ENCODE measurements at regions not wholly inside any gene's neighbourhood (a gene's known extent, or its start where the extent isn't known, plus 50 kb on each side); places are given as distances from the start of the nearest gene placed in this dataset.
"Not testable (repeated sequence)": the region's sequence is repeated elsewhere in the genome, so short reads cannot be mapped to it uniquely, and the experiment has no call there.

DNA sequence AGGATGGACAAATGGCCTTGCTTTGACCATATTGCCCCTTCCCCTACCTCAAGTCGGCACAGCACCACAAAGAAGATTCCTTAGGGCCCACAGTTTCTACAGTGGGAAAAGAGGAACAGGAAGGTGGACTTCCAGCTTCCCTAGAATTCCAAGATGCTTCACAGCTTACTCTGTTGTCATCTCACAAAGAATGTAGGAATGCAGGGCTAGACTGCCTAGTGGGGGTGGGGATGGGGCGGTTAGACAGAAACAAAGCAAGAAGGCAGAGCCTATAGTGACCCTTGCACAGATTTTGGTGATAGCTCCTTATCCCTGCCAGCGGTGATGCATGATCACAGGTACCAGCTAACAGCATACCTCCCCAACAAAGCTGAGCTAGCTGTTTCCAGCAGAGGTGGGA, 607.6 kb upstream of the MAN1A1 start:
- no peaks in the 10 kb centered on the region for H3K9me3 Mint-ChIP-seq
- no peaks in the 10 kb centered on the region for H3K27me3 Mint-ChIP-seq
- no peak overlapping the region for H3K4me3 Mint-ChIP-seq
- H3K4me1 Mint-ChIP-seq (ENCODE audit: low read depth in 2 of 2), result no peaks in the 10 kb centered on the region
- H3K36me3 Mint-ChIP-seq, result no peaks in the 10 kb centered on the region
- peak in 1 of 2 donors; percentile 36 for ATAC-seq
- DNase-seq (ENCODE audit: low spot score), result no peak
- no peak overlapping the region for H3K27ac Mint-ChIP-seq

DNA sequence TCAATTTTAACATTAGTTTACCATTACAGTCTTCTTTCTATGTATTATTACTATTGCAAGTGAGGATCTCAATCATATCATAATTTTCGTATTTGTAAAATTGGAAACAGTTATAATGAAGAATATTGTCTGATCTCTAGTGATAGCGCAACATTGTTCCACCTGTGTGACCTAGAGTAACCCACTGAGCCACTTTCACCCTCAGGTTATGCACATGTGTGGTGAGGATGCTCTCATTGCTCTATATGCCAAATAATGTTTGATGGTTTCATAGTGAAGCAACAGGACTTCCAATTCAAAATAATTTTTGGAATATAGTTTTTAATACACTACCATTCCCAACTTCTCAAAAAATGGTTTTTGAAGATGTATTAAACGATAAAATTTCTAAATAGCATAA, 603.1 kb upstream of the MAN1A1 start:
- Mint-ChIP-seq H3K27ac (no peak overlapping the region), H3K9me3 (no peaks in the 10 kb centered on the region), H3K4me1 (ENCODE audit: low read depth in 2 of 2) (no peaks in the 10 kb centered on the region), H3K27me3 (no peaks in the 10 kb centered on the region), H3K36me3 (no peaks in the 10 kb centered on the region), H3K4me3 (no peak overlapping the region)
- DNase-seq (ENCODE audit: low spot score), result no peak
- no peak for ATAC-seq

DNA sequence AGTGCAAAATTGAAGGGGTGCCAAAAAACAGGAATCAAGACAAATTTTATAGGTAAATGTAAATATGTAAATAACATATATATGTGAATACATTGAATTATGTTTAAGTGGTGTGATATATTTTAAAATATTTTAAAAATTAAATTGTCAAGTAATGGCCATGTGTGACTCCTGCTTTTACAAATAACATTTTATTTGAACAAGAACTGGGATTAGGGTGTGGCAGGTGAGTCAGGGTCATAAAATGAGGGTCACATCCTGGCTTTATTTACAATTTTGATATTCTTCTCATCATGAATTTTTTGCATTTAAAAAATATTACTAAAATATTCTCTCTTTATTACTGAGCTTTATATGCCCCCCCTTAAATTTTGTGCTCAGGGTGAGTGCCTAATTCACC, 601.1 kb upstream of the MAN1A1 start:
- H3K9me3 Mint-ChIP-seq, result no peaks in the 10 kb centered on the region
- H3K4me1 Mint-ChIP-seq (ENCODE audit: low read depth in 2 of 2), result no peaks in the 10 kb centered on the region
- no peaks in the 10 kb centered on the region for H3K36me3 Mint-ChIP-seq
- no peak for ATAC-seq
- no peak overlapping the region for H3K27ac Mint-ChIP-seq
- DNase-seq (ENCODE audit: low spot score), result no peak
- H3K4me3 Mint-ChIP-seq, result no peak overlapping the region
- no peaks in the 10 kb centered on the region for H3K27me3 Mint-ChIP-seq

DNA sequence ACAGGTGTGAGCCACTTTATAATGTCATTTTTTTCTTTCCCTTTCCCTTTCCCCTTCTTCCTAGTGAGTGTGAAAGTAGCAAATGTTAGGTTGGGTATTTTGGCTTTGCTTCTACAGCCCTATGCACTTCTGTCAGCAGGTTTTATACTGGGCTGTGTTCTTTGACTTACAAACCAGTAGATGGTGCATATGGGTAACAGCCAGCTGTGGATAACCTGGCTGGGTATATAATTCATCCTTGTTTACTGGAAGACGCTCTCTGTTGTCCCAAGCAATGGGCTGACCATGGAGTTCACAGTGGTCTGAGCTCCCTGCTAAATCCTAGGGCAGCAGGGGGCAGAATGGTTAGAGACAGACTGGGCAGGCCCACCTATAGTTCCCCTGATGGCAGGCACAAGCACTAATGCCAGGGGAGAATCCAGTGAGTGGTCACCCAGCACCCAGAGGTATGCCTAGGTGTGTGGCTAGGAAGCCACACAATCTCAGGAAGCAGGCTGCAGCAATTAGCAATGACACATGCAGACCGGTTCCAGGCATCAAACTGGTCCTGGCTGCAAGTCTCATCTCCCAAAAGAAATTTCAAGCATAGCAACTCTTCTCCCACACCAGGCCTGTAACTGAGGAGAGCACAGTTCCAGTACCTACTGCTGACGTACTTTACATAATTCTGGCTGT, 592.7 kb upstream of the MAN1A1 start:
- ATAC-seq, result no peak
- no peaks in the 10 kb centered on the region for H3K36me3 Mint-ChIP-seq
- no peak overlapping the region for H3K4me3 Mint-ChIP-seq
- no peak overlapping the region for H3K27ac Mint-ChIP-seq
- no peaks in the 10 kb centered on the region for H3K4me1 Mint-ChIP-seq (ENCODE audit: low read depth in 2 of 2)
- no peak for DNase-seq (ENCODE audit: low spot score)
- no peaks in the 10 kb centered on the region for H3K27me3 Mint-ChIP-seq
- H3K9me3 Mint-ChIP-seq, result peaks cover 7% of the 10 kb centered on the region

DNA sequence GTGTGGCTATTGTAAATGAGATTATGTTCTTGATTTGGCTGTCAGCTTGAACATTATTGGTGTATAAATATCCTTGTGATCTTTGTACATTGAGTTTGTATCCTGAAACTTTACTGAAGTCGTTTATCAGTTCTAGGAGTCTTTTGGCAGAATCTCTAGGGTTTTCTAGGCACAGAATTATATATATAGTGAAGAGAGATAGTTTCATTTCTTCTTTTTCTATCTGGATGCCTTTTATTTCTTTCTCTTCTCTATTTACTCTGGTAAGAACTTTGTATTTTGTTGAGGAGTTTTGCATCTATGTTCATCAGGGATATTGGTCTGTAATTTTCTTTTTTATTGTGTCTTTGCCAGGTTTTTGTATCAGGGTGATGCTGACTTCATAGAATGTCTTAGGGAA, 589.2 kb upstream of the MAN1A1 start:
- no peak overlapping the region for H3K4me3 Mint-ChIP-seq
- no peak for ATAC-seq
- H3K9me3 Mint-ChIP-seq, result peaks cover 7% of the 10 kb centered on the region
- H3K36me3 Mint-ChIP-seq, result no peaks in the 10 kb centered on the region
- H3K27me3 Mint-ChIP-seq, result no peaks in the 10 kb centered on the region
- H3K27ac Mint-ChIP-seq, result no peak overlapping the region
- DNase-seq (ENCODE audit: low spot score), result no peak
- no peaks in the 10 kb centered on the region for H3K4me1 Mint-ChIP-seq (ENCODE audit: low read depth in 2 of 2)

DNA sequence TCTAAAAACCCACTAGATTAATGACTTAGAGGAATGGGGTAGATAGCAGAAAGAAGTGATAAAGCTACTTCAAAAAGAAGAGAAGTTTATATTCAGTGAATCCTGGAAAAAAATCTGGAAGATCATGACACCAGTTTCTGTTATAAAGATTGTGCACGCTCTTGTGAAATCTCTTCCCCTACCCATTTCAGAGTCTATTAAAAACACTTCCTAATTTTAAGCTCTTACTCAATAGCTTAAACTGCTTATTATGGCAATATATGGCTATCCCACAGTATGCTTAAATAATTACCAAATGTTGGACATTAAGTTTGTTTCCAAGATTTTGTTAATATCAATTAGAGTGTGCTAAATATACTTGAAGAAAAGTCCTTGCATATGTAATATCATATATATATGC, 585.3 kb upstream of the MAN1A1 start:
- H3K9me3 Mint-ChIP-seq, result peaks cover 3% of the 10 kb centered on the region
- no peaks in the 10 kb centered on the region for H3K27me3 Mint-ChIP-seq
- no peaks in the 10 kb centered on the region for H3K4me1 Mint-ChIP-seq (ENCODE audit: low read depth in 2 of 2)
- ATAC-seq, result no peak
- no peak for DNase-seq (ENCODE audit: low spot score)
- H3K4me3 Mint-ChIP-seq, result no peak overlapping the region
- no peak overlapping the region for H3K27ac Mint-ChIP-seq
- no peaks in the 10 kb centered on the region for H3K36me3 Mint-ChIP-seq

DNA sequence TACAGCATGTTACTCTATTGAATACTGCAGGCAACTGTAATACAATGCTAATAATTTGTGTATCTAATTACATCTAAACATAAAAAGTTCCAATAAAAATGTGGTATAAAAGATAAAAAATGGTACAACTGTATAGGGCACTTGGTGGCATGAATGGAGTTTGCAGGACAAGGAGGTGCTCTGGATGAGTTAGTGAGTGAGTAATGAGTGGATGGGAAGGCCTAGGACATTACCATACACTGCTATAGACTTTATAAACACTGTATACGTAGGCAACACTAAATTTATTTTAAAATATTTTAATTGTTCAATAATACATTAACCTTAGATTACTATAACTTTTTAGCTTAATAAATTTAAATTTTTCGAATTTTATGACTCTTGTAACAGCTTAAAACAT, 579.6 kb upstream of the MAN1A1 start:
- H3K9me3 Mint-ChIP-seq, result peaks cover 18% of the 10 kb centered on the region
- no peak overlapping the region for H3K4me3 Mint-ChIP-seq
- H3K36me3 Mint-ChIP-seq, result peaks cover 15% of the 10 kb centered on the region
- DNase-seq (ENCODE audit: low spot score), result no peak
- no peak overlapping the region for H3K27ac Mint-ChIP-seq
- H3K27me3 Mint-ChIP-seq, result no peaks in the 10 kb centered on the region
- no peaks in the 10 kb centered on the region for H3K4me1 Mint-ChIP-seq (ENCODE audit: low read depth in 2 of 2)
- ATAC-seq, result no peak

DNA sequence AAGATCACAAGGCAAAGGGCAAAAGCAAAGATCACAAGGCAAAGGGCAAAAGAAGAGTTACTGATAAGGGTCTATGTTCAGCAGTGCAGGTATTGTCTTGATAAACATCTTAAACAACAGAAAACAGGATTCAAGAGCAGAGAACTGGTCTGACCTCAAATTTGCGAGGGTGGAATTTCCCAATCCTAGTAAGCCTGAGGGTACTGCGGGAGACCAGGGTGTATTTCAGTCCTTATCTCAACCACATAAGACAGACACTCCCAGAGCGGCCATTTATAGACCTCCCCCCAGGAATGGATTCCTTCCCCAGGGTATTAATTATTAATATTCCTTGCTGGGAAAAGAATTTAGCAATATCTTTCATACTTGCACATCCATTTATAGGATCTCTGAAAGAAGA, 575.3 kb upstream of the MAN1A1 start:
- peaks cover 25% of the 10 kb centered on the region for H3K9me3 Mint-ChIP-seq
- not testable (repeated sequence) for H3K4me1 Mint-ChIP-seq (ENCODE audit: low read depth in 2 of 2); DNase-seq (ENCODE audit: low spot score); ATAC-seq; H3K27ac Mint-ChIP-seq; H3K27me3 Mint-ChIP-seq; H3K4me3 Mint-ChIP-seq
- H3K36me3 Mint-ChIP-seq, result peaks cover 30% of the 10 kb centered on the region

DNA sequence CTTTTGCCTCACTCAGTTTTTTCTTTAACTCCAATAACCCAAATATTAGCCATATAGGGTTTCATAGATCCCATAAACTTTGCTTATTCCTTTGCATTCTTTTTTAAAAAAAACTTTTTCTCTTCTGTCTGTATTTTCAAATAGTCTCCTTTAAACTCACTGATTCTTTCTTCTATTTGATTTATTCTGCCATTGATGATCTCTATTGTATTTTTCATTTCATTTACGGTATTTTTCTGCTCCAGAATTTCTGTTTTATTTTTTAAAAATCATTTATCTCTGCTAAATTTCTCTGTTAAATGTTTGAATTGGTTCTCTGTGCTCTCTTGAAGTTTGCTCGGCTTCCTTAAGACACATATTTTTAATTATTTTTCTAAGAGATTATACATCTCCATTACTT, 573.3 kb upstream of the MAN1A1 start:
- Mint-ChIP-seq H3K4me1 (ENCODE audit: low read depth in 2 of 2) (no peaks in the 10 kb centered on the region), H3K9me3 (peaks cover 23% of the 10 kb centered on the region), H3K27ac (no peak overlapping the region), H3K27me3 (no peaks in the 10 kb centered on the region), H3K4me3 (no peak overlapping the region), H3K36me3 (peaks cover 30% of the 10 kb centered on the region)
- DNase-seq (ENCODE audit: low spot score) (no peak), ATAC-seq (no peak)

DNA sequence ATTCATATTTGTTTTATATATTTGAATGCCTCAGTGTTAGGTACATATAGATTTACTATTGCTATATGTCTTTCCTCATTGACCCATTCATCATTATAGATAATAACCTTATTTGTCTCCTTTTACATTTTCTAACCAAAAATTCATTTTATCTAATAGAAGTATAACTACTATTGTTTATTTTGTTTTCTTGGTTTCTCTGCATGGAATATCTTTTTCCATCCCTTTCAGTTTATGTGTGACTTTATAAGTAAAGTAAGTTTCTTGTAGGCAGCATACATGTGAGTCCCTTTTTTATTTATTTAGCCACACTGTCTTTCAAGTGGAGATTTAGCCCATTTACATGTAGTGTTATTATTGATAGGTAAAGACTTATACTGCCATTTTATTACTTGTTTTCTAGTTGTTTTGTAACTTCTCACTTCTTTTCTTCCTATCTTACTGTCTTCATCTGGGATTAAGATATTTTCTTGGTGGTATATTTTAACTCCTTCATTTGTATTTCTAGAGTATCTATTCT, 572.0 kb upstream of the MAN1A1 start:
- Mint-ChIP-seq H3K4me3 (no peak overlapping the region), H3K36me3 (peaks cover 30% of the 10 kb centered on the region), H3K27me3 (no peaks in the 10 kb centered on the region), H3K4me1 (ENCODE audit: low read depth in 2 of 2) (no peaks in the 10 kb centered on the region), H3K27ac (no peak overlapping the region), H3K9me3 (peaks cover 18% of the 10 kb centered on the region)
- ATAC-seq (no peak), DNase-seq (ENCODE audit: low spot score) (no peak)

DNA sequence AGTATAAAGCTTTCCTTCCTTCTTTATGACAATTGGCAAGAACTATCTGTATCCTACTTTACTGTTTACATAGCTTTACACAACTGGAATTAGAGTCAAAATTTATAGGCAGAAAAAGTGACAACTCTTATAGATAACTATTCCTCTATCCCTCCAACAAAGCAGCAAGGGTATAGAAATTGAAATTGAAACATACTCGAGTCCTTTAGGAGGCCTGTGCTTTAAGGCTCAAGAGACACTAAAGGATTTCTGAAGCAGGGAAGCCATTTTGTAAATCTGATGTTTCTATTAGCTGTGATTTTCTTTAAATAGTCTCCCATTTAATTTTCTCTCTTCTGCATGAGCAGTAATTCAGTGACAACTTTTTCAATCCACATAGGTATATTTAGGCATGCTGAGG, 567.6 kb upstream of the MAN1A1 start:
- no peak for ATAC-seq
- no peak overlapping the region for H3K27ac Mint-ChIP-seq
- no peaks in the 10 kb centered on the region for H3K27me3 Mint-ChIP-seq
- peaks cover 3% of the 10 kb centered on the region for H3K9me3 Mint-ChIP-seq
- no peak for DNase-seq (ENCODE audit: low spot score)
- no peaks in the 10 kb centered on the region for H3K4me1 Mint-ChIP-seq (ENCODE audit: low read depth in 2 of 2)
- H3K4me3 Mint-ChIP-seq, result no peak overlapping the region
- H3K36me3 Mint-ChIP-seq, result peaks cover 5% of the 10 kb centered on the region

DNA sequence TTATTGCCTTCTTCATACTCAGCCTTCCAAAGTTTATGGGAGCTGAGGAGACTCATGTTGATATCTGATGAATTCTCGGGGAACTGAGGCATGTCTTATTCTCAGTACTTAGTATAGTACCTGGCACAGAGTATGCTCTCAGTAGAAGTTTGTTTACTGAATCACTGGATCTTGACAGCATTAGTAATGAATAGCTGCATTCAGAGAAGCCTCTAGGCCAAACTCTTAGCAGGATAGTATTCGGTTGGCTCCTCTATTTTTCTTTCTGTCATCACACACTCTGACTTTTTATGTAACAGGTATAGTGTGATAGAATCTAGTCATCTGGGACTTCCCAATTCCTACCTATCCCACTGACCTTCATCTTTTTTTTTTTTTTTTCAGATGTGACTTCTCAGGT, 566.4 kb upstream of the MAN1A1 start:
- H3K27ac Mint-ChIP-seq, result no peak overlapping the region
- H3K4me3 Mint-ChIP-seq, result no peak overlapping the region
- H3K27me3 Mint-ChIP-seq, result no peaks in the 10 kb centered on the region
- no peak for ATAC-seq
- no peaks in the 10 kb centered on the region for H3K4me1 Mint-ChIP-seq (ENCODE audit: low read depth in 2 of 2)
- H3K9me3 Mint-ChIP-seq, result peaks cover 3% of the 10 kb centered on the region
- H3K36me3 Mint-ChIP-seq, result no peaks in the 10 kb centered on the region
- DNase-seq (ENCODE audit: low spot score), result no peak

DNA sequence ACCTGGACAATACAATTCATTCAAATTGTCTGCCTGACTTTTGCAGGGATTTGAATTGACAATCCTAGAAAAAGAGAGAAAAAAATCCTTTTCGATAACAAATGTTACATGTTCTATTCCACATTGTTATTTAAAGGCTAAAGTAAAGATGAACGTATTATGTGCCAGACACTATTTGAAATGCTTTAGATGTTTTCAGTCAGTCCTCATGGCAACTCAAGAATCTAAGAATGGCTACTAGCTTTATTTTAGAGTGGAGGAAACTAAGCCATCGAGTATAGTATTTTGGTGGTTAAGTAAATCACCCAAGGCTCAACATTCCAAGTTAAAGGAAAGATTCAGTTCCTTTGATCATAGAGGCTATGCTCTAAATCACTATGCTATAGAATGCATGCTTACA, 558.6 kb upstream of the MAN1A1 start:
- Mint-ChIP-seq H3K36me3 (no peaks in the 10 kb centered on the region), H3K27me3 (no peaks in the 10 kb centered on the region), H3K27ac (no peak overlapping the region), H3K9me3 (peaks cover 6% of the 10 kb centered on the region), H3K4me1 (ENCODE audit: low read depth in 2 of 2) (no peaks in the 10 kb centered on the region), H3K4me3 (no peak overlapping the region)
- DNase-seq (ENCODE audit: low spot score), result no peak
- no peak for ATAC-seq

DNA sequence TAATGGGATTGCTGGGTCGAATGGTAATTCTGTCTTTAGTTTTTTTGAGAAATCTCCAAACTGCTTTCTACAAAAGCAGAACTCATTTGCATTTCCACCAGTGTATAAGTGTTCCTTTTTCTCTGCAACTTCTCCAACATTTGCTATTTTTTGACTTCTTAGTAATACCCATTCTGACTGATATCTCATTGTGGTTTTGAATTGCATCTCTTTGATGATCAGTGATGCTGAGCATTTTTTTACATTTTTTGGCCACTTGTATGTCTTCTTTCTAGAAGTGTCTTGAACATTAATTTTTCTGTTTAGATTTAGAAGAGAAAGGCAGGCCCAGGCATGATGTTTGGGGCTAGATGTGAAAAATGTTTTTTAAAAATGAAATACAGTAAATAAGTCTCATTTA, 553.1 kb upstream of the MAN1A1 start:
- H3K27me3 Mint-ChIP-seq, result no peaks in the 10 kb centered on the region
- H3K27ac Mint-ChIP-seq, result no peak overlapping the region
- H3K9me3 Mint-ChIP-seq, result peaks cover under 1% of the 10 kb centered on the region
- no peak for DNase-seq (ENCODE audit: low spot score)
- H3K36me3 Mint-ChIP-seq, result no peaks in the 10 kb centered on the region
- no peak overlapping the region for H3K4me3 Mint-ChIP-seq
- no peaks in the 10 kb centered on the region for H3K4me1 Mint-ChIP-seq (ENCODE audit: low read depth in 2 of 2)
- no peak for ATAC-seq

DNA sequence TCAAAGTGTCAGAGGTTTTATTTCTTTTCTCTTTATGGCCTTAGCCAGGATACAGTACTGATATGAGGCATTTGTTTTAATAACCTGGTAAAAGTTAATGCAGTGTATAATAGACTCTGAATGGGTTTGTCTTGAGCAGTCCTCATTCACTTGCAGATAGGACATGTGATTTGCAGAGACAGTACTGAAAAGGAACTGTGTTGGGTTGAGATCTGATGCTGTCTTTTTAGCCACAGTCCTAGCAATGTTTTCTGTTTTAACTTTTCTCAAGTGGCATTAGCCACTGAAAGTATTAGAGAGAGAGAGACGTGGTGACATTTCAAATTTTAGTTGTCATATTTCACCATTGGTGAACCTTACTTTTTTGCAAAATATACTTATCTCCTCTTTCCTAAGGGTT, 547.2 kb upstream of the MAN1A1 start:
- DNase-seq (ENCODE audit: low spot score) (no peak), ATAC-seq (no peak)
- no peaks in the 10 kb centered on the region for H3K9me3 Mint-ChIP-seq
- H3K27ac Mint-ChIP-seq, result no peak overlapping the region
- H3K4me1 Mint-ChIP-seq (ENCODE audit: low read depth in 2 of 2), result no peaks in the 10 kb centered on the region
- H3K27me3 Mint-ChIP-seq, result peaks cover 0 to 2% of the 10 kb centered on the region in 2 donors
- no peaks in the 10 kb centered on the region for H3K36me3 Mint-ChIP-seq
- H3K4me3 Mint-ChIP-seq, result no peak overlapping the region

All from natural killer cell treated with Interleukin-12 subunit alpha and Interleukin-12 subunit beta and Interleukin-15 and Interleukin-18, amount 100 ng/mL, for 72 hours (primary cell).